ENCODE measurements at regions not wholly inside any gene's neighbourhood (a gene's known extent, or its start where the extent isn't known, plus 50 kb on each side); places are given as distances from the start of the nearest gene placed in this dataset.
A peak's percentile ranks its signal among the peaks of the same experiment; 100 is the strongest.
"Not testable (repeated sequence)": the region's sequence is repeated elsewhere in the genome, so short reads cannot be mapped to it uniquely, and the experiment has no call there.

- WGBS, 2 donors: 38 to 55% methylated on average over 3 of the region's 3 CpGs
- DNase-seq (no peak), ATAC-seq (no peak)
- intact Hi-C loops (cut with DNase I): no loop called here
- Histone ChIP-seq H3K4me1 (no peaks in the 10 kb centered on the region), H3K27me3 (no peaks in the 10 kb centered on the region), H3K27ac (no peak overlapping the region), H3K36me3 (replicated peaks in 1 of 2; ENCODE audit: insufficient read depth in 1 of 2, low read depth in 2 of 2) (no peaks in the 10 kb centered on the region), H3K4me3 (no peak overlapping the region), H3K9me3 (no peaks in the 10 kb centered on the region)
- TF ChIP-seq, protein P1, sequence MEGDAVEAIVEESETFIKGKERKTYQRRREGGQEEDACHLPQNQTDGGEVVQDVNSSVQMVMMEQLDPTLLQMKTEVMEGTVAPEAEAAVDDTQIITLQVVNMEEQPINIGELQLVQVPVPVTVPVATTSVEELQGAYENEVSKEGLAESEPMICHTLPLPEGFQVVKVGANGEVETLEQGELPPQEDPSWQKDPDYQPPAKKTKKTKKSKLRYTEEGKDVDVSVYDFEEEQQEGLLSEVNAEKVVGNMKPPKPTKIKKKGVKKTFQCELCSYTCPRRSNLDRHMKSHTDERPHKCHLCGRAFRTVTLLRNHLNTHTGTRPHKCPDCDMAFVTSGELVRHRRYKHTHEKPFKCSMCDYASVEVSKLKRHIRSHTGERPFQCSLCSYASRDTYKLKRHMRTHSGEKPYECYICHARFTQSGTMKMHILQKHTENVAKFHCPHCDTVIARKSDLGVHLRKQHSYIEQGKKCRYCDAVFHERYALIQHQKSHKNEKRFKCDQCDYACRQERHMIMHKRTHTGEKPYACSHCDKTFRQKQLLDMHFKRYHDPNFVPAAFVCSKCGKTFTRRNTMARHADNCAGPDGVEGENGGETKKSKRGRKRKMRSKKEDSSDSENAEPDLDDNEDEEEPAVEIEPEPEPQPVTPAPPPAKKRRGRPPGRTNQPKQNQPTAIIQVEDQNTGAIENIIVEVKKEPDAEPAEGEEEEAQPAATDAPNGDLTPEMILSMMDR (IDR thresholded peaks at IDR 0.05): no peak
Observed at GRCh38 chr4:22625311-22625710, 67.4 kb upstream of the GBA3 start.

DNA sequence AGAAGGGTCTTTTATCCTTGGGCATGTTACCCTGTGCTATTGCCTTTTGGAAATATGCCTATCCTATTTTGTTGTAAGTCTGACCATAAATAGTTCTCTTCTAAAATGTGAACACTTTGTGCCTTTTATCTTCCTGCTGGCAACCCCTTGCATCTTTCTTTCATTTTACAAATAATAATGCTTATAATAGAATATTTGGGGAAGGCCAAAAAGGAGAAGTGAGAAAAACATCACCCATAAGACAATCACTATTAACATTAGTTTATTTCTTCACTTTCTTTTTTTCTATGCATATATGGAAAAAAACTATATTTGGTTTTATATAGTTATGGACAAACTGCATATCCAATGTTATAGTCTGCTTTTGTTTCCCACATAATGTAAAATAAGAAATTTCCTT lies 64.9 kb upstream of the GBA3 start:
- DNase-seq; H3K4me1 ChIP-seq; H3K9me3 ChIP-seq; H3K27ac ChIP-seq; ATAC-seq; H3K27me3 ChIP-seq; H3K36me3 ChIP-seq (replicated peaks in 1 of 2; ENCODE audit: insufficient read depth in 1 of 2, low read depth in 2 of 2); intact Hi-C loops (cut with DNase I); H3K4me3 ChIP-seq: not testable (repeated sequence)

DNA sequence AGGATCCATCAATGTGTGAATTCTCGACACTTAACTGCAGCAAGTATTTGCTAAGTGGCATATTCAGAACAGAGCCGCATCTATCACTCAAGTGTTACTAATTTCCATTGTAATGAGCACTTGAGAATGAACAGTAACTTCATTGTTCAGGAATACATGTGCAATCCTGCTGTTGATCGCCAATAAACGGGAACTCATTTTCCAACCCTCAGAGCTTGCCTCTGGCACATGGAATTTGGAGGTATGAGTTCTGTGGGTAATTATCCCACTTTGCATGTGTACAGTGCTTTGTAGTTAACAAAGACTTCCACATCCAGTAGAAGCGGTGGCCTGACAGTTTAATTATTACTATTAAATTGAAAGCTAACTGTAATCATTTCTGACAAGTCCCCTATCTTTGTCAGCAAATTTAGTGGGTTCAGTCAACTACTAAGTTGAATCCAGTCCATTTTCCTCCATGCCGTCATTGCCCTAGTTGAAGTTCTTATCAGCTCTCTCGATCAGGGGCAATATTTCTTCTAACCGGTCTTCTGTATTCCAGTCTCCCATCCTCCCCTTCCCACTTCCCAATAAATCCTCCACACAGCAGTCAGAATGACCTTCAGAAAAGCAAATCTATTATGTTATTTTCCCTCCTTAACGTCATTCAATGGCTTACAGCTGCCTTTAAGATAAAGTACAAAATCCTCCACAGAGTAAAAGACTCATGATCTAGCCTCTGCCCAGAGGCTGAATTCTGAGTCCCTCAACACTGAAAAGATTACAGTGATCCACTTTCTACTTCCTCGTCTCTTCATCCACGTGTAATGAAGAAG lies 62.4 kb upstream of the GBA3 start:
- H3K27me3 ChIP-seq; H3K4me1 ChIP-seq; intact Hi-C loops (cut with DNase I); H3K9me3 ChIP-seq; H3K27ac ChIP-seq; H3K36me3 ChIP-seq (replicated peaks in 1 of 2; ENCODE audit: insufficient read depth in 1 of 2, low read depth in 2 of 2); ATAC-seq; H3K4me3 ChIP-seq; DNase-seq: not testable (repeated sequence)
- WGBS, 2 donors: 41 to 46% methylated on average over 11 of the region's 11 CpGs

GRCh38 chr4:22631167-22631566 lies 61.6 kb upstream of the GBA3 start:
- H3K27me3 ChIP-seq; intact Hi-C loops (cut with DNase I); H3K4me3 ChIP-seq; H3K4me1 ChIP-seq; H3K9me3 ChIP-seq; H3K27ac ChIP-seq; H3K36me3 ChIP-seq (replicated peaks in 1 of 2; ENCODE audit: insufficient read depth in 1 of 2, low read depth in 2 of 2); DNase-seq; ATAC-seq: not testable (repeated sequence)
- 89 to 92% methylated on average over 5 of the region's 5 CpGs for WGBS, 2 donors

GRCh38 chr4:22634541-22635181 lies 58.1 kb upstream of the GBA3 start:
- ATAC-seq (peak; percentile 52), DNase-seq (peak in 1 of 4 donors; percentile 29)
- no peaks in the 10 kb centered on the region for H3K36me3 ChIP-seq (replicated peaks in 1 of 2; ENCODE audit: insufficient read depth in 1 of 2, low read depth in 2 of 2)
- no peak overlapping the region for H3K4me3 ChIP-seq
- WGBS, 2 donors: 76 to 77% methylated on average over 55 to 57 of the region's 69 CpGs
- intact Hi-C loops (cut with DNase I): no loop called here
- H3K27ac ChIP-seq: no peak overlapping the region
- no peaks in the 10 kb centered on the region for H3K9me3 ChIP-seq
- no peak for TF ChIP-seq POLR2A (IDR thresholded peaks at IDR 0.05)
- TF ChIP-seq, protein P1 (IDR thresholded peaks at IDR 0.05): no peak
- no peaks in the 10 kb centered on the region for H3K4me1 ChIP-seq
- no peaks in the 10 kb centered on the region for H3K27me3 ChIP-seq

- intact Hi-C loops (cut with DNase I); H3K4me1 ChIP-seq; H3K4me3 ChIP-seq; H3K27ac ChIP-seq; ATAC-seq; H3K27me3 ChIP-seq; H3K36me3 ChIP-seq (replicated peaks in 1 of 2; ENCODE audit: insufficient read depth in 1 of 2, low read depth in 2 of 2); DNase-seq; H3K9me3 ChIP-seq: not testable (repeated sequence)
- 76 to 81% methylated on average over 4 of the region's 4 CpGs for WGBS, 2 donors
Observed at GRCh38 chr4:22635182-22635549, 57.6 kb upstream of the GBA3 start.

DNA sequence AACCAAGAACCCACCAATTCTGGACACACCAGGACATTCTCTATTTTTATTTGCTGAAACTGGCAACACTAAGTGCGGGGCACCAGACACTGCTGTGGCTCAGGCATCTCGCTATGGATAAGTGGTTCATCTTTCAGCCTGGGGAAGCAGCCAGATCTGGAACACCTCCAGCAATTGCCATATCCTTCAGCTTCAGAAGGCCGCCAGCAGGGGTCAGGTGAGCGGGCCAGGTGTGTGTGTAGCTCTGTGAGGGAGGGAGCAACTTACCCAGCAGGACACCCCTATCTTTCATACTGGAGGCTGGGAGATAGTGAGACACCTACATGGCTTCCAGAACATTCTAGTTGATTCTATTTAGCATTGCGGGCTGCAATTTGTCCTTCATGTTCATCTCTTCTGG lies 57.0 kb upstream of the GBA3 start:
- intact Hi-C loops (cut with DNase I): no loop called here

More for the DNA sequence above, 57.0 kb upstream of the GBA3 start:
- no peak for DNase-seq
- no peak overlapping the region for H3K27ac ChIP-seq
- TF ChIP-seq, protein P1 (IDR thresholded peaks at IDR 0.05): no peak
- TF ChIP-seq POLR2A (IDR thresholded peaks at IDR 0.05): no peak
- H3K27me3 ChIP-seq: no peaks in the 10 kb centered on the region
- H3K9me3 ChIP-seq: no peaks in the 10 kb centered on the region
- H3K4me3 ChIP-seq: no peak overlapping the region
- WGBS, 2 donors: 85 to 90% methylated on average over 5 of the region's 5 CpGs
- no peak for ATAC-seq
- H3K36me3 ChIP-seq (replicated peaks in 1 of 2; ENCODE audit: insufficient read depth in 1 of 2, low read depth in 2 of 2): no peaks in the 10 kb centered on the region
- H3K4me1 ChIP-seq: no peaks in the 10 kb centered on the region
